ENCODE measurements at regions not wholly inside any gene's neighbourhood (a gene's known extent, or its start where the extent isn't known, plus 50 kb on each side); places are given as distances from the start of the nearest gene placed in this dataset.

DNA sequence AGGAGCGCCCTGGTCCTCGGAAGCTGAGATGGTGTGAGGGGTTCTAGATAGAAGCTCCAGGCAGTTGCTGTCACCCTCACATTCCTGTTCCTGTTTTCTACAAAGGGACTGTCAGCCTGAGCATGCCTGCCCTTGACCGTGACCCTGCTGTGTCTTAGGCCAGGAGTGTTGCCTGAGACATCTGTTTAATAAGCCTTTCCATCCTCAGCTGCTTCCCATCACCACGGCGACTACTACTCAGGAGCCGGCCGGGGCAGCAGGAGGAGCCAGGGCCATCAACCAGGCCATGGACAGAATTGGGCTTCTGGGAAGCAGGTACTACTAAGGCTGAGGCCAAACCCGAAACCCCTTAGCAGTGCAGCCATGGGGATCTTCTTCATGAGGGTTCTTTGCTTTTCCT lies 151.4 kb downstream of the KATNIP start:
- no peak overlapping the region for H3K4me3 ChIP-seq (ENCODE audit: low read depth, low read length)
- TF ChIP-seq, protein P1, sequence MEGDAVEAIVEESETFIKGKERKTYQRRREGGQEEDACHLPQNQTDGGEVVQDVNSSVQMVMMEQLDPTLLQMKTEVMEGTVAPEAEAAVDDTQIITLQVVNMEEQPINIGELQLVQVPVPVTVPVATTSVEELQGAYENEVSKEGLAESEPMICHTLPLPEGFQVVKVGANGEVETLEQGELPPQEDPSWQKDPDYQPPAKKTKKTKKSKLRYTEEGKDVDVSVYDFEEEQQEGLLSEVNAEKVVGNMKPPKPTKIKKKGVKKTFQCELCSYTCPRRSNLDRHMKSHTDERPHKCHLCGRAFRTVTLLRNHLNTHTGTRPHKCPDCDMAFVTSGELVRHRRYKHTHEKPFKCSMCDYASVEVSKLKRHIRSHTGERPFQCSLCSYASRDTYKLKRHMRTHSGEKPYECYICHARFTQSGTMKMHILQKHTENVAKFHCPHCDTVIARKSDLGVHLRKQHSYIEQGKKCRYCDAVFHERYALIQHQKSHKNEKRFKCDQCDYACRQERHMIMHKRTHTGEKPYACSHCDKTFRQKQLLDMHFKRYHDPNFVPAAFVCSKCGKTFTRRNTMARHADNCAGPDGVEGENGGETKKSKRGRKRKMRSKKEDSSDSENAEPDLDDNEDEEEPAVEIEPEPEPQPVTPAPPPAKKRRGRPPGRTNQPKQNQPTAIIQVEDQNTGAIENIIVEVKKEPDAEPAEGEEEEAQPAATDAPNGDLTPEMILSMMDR (IDR thresholded peaks at IDR 0.05; ENCODE audit: low read depth, low read length, missing control alignments) = no peak
- DNase-seq (ENCODE audit: low read depth) = no peak

DNA sequence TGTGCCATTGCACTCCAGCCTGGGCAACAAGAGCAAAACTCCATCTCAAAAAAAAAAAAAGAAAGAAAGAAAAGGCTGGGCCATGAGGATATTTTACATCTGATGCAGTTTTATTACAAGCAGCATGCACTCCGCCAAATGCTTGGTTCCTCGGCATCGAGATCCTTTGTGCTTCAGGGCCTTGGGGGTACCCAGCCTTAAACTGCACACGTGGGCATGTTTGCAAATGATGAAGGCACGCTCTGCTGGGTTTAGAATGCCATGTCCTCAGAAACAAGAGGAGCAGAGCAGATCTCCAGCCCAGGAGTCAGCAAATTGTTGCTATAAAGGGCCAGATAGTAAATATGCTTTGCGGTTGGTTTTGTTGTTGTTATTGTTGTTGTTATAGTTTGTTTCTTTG lies 153.2 kb downstream of the KATNIP start:
- TF ChIP-seq, protein P1 (IDR thresholded peaks at IDR 0.05; ENCODE audit: low read depth, low read length, missing control alignments) = no peak
- DNase-seq (ENCODE audit: low read depth) = no peak
- no peak overlapping the region for H3K4me3 ChIP-seq (ENCODE audit: low read depth, low read length)

DNA sequence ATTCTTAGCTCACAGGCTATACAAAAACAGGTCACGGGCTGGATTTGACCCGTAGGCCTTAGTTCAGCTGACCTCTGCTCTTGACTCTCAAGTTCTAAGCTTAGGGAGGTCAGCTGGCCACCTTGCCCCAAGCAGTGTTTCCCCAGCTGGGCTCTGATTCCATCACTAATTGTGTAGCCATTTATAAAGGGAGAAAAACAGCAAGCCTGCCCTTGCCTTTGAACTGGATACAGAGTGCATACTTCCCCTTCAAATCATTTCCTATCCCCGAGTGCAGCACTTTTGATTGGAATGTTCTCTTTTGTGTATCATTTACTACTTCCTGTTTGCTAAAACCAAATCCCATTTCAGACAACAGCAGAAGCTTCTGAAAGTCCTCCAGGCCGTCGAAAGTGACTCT lies 153.6 kb downstream of the KATNIP start:
- TF ChIP-seq, protein P1 (IDR thresholded peaks at IDR 0.05; ENCODE audit: low read depth, low read length, missing control alignments) = no peak
- no peak for DNase-seq (ENCODE audit: low read depth)
- no peak overlapping the region for H3K4me3 ChIP-seq (ENCODE audit: low read depth, low read length)

DNA sequence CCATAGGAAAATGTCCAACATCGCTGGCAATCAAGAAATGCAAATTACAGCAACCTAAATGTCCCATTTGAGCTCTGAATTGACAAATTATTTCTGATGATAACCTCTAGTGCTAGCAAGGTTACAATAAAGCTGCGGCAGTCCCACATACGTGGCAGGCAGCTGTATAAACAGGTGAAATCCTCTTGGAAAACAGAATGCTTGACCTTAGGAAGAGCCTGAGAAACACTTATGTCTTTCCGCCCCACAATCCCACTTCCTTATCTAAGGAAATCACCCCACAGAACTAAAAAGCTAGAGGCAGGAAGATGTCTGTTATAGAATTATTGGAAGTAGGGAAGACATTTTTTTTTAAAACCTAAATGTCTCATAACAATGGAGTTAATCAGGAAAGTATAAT lies 154.3 kb downstream of the KATNIP start:
- DNase-seq (ENCODE audit: low read depth) = no peak
- no peak overlapping the region for H3K4me3 ChIP-seq (ENCODE audit: low read depth, low read length)
- TF ChIP-seq, protein P1 (IDR thresholded peaks at IDR 0.05; ENCODE audit: low read depth, low read length, missing control alignments) = no peak

DNA sequence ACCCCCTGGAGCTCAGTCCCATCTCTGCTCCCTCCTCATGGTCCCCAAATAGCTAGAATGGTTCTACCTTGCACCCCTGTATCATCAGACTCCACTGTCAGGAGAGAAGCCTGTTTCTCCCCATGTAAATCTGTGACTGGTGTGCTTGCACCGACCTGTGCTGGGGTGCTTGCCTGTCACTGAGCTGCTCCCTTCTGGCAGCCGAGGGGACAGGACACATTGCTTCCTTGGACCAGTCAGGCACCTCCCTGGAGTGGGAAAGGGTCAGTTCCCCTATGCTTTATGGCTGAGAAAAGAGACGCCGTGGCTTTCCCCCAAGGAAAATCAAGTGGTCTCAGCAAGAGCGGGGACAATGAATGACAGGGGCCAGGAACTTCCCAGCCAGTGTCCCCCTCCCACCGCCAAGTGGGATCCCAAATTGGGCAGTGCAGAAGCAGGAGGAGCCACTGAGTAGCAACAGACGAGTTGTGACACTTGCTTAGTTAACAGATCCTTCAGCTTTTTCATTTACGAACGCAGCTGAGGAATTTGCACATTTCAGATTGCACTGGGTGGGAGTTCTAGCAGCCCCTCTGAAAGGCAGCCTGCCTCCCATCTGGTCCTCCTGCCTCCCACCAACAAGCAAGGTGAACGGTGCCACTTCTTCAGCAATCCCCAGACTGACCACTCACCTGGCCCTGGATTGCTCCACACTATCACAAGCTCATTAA lies 156.4 kb downstream of the KATNIP start:
- TF ChIP-seq, protein P1 (IDR thresholded peaks at IDR 0.05; ENCODE audit: low read depth, low read length, missing control alignments) = no peak
- no peak for DNase-seq (ENCODE audit: low read depth)
- no peak overlapping the region for H3K4me3 ChIP-seq (ENCODE audit: low read depth, low read length)

DNA sequence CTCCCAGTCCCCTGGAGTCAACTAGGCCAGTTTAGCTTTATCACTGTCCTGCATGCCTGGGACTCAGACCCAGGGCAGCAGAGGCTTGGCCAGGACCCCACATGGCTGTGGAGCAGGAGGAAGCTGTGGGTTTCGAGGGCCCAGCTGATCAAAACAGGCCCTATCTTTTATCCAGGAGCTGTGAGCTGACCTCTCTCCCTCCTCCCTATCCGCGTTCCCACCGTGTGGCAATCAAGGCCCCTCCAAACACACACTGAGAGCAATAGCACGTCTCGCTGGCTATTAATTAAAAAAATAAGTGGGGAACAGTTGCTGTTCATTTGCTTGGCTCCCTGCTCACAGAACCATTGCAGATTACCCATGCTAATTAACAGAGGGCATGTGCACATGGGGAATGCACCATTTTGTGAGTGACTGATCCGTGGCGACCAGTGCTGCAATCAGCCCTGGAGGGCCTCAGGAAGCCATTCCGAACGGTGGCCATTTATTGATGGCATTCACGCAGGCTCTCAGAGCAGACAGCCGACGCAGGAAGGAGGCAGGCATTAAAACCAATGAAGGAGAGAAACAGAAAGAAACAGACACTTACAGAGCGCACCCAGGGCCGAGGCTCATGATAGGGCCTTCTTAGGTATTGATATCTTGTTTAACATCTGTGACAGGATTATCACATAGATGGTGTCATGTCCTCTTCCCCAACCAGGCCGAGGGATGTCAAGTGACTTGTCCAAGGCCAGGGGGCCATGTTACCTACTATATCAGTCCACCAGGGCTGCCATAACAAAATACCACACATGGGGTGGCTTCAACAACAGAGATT lies 157.1 kb downstream of the KATNIP start:
- no peak for DNase-seq (ENCODE audit: low read depth)
- no peak overlapping the region for H3K4me3 ChIP-seq (ENCODE audit: low read depth, low read length)
- TF ChIP-seq, protein P1 (IDR thresholded peaks at IDR 0.05; ENCODE audit: low read depth, low read length, missing control alignments) = no peak

All from GM12864 (cell line).